ENCODE measurements at regions not wholly inside any gene's neighbourhood (a gene's known extent, or its start where the extent isn't known, plus 50 kb on each side); places are given as distances from the start of the nearest gene placed in this dataset.

- no peak overlapping the region for H3K27ac ChIP-seq
- DNase-seq: no peak
- H3K27me3 ChIP-seq: no peaks in the 10 kb centered on the region
- H3K4me1 ChIP-seq: peaks cover 11% of the 10 kb centered on the region
- H3K36me3 ChIP-seq: no peaks in the 10 kb centered on the region
- no peaks in the 10 kb centered on the region for H3K9me3 ChIP-seq (replicated peaks)
- no peak overlapping the region for H3K4me3 ChIP-seq
Measured at GRCh38 chr9:24488896-24489295, 56.8 kb downstream of the IZUMO3 start.

DNA sequence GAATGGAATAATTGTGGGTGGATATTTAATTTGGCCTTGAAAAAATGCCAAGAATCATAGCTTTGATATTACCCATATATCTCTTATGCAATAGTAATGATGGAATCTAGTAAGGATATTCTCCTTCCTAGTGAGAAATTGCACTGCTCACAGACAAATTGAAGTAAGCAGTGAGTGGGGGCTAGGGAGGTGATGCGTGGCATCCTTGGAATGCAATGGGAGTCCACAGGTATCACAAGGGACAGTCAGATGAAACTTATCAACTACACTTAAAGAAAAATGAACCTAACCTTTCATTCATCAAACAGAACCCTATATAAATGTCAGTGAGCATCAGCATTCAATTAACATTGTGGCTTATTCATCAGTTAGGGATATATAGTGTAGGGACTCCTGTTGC, 57.8 kb downstream of the IZUMO3 start:
- peaks cover 11% of the 10 kb centered on the region for H3K4me1 ChIP-seq
- no peak overlapping the region for H3K4me3 ChIP-seq
- H3K27ac ChIP-seq: no peak overlapping the region
- DNase-seq: no peak
- no peaks in the 10 kb centered on the region for H3K27me3 ChIP-seq
- H3K9me3 ChIP-seq (replicated peaks): no peaks in the 10 kb centered on the region
- H3K36me3 ChIP-seq: no peaks in the 10 kb centered on the region

DNA sequence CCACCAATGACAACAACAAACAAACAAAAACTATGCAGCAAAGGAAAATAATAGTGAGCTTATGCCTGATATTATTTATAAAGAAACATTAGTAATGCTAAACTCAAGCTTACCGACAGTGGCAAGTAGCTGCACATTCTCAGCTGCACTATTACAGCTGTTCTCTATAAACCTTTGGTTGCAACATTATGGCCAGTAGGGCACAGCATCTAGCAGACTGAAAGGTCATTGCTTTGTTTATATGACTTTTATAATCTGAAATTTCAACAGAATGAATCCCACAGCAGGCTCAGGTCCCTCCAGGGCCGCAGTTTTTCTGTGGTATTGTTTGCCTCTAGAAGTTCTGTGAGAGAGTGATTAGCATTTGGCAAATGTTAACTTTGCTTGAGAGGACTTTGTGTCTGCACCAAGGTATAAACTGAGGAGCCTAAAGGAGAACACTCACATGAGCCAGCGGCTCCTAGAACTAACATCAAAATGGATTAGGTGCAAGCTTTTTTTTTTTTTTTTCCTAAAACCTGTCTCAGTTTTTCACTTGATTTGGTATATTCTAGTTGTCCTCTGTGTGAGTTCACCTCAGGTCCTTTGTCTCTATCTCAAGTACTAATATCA, 58.3 kb downstream of the IZUMO3 start:
- no peaks in the 10 kb centered on the region for H3K36me3 ChIP-seq
- peaks cover 11% of the 10 kb centered on the region for H3K4me1 ChIP-seq
- no peak overlapping the region for H3K27ac ChIP-seq
- H3K4me3 ChIP-seq: peak overlapping the region; percentile 24; the same call in 1 of the 2 replicates
- DNase-seq: peak; percentile 5 to 48
- no peaks in the 10 kb centered on the region for H3K27me3 ChIP-seq
- H3K9me3 ChIP-seq (replicated peaks): no peaks in the 10 kb centered on the region

DNA sequence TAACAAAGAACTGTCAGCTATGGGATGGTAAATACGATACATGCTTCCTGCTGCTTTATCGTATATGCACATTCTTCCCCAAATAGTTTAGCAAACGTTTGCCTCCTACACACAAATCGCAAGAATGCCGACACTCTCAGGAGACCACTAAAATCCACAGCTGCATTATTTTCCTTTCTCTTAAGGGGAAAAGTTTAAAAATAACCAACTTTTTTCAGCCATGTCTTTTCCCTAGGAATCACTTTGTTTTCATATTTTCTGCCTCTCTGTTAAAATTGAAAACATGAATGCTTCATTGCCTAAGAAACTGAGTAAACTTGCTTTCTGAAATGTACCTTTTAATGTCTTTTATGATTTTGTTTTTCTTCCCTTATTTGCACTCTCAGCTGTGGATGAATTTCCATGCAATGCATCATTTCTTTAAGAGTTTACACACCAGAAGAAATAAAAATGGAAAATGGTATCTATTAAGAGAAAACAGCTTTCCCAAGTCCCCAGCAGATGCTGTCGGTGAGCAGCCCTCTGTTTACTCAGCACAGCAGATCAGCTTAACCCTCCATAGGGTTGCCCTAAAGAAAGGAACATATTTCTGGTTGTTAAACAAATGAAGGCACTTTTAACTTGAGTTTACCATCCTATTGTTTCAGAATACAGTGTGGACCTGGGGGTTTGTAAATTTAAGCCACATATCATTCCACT, 66.2 kb downstream of the IZUMO3 start:
- H3K4me1 ChIP-seq: no peaks in the 10 kb centered on the region

DNA sequence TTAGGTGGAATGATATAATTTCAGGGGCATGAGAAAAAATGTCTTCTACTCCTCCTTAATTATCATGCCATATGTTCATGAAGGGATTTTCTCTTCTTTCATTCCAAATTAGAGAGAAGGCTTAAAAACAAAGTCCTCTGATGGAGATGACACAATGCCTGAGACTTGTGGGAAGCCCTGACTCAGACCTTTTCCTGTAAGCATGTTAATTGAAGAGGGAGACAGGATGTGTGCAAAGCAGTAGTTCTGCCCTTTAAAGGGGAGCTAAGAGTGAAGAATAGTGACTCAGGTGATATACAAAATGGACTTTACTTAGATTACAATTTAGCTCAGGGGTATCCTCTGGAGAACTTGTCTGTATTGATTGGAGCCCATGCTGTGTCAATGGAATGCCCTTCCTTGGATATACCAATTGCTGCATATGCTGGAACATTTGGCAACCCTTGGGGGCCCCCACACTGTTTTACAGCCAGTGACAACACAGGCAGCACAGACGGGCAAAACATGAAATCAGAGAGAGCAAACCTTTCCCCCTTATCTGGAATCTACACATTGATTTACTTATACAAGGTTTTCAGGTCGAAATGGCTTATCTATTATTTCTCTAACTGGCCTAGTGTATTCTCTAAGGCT, 81.3 kb downstream of the IZUMO3 start:
- peak; percentile 2 to 32 for DNase-seq
- peaks cover 7% of the 10 kb centered on the region; the same call in 1 of the 2 replicates for H3K4me1 ChIP-seq
- no peaks in the 10 kb centered on the region for H3K36me3 ChIP-seq
- H3K9me3 ChIP-seq (replicated peaks): no peaks in the 10 kb centered on the region
- 0 out of 2 replicates have a peak overlapping the region, but pooled peaks have one; percentile 22 for H3K27ac ChIP-seq
- no peak overlapping the region for H3K4me3 ChIP-seq
- no peaks in the 10 kb centered on the region for H3K27me3 ChIP-seq

More for the DNA sequence above, 66.2 kb downstream of the IZUMO3 start:
- Histone ChIP-seq H3K27me3 (no peaks in the 10 kb centered on the region), H3K36me3 (no peaks in the 10 kb centered on the region), H3K27ac (no peak overlapping the region), H3K9me3 (replicated peaks) (no peaks in the 10 kb centered on the region), H3K4me3 (peak overlapping the region; percentile 20; the same call in 1 of the 2 replicates)
- peak in 1 of 2 experiments; percentile 6 for DNase-seq

GRCh38 chr9:24462951-24463350, 82.7 kb downstream of the IZUMO3 start:
- H3K9me3 ChIP-seq (replicated peaks): no peaks in the 10 kb centered on the region
- H3K4me1 ChIP-seq: peaks cover 7% of the 10 kb centered on the region; the same call in 1 of the 2 replicates
- no peak for DNase-seq
- no peak overlapping the region for H3K27ac ChIP-seq
- H3K4me3 ChIP-seq: no peak overlapping the region
- no peaks in the 10 kb centered on the region for H3K36me3 ChIP-seq
- H3K27me3 ChIP-seq: no peaks in the 10 kb centered on the region

GRCh38 chr9:24460781-24461180, 84.9 kb downstream of the IZUMO3 start:
- DNase-seq: no peak
- no peak overlapping the region for H3K4me3 ChIP-seq
- no peaks in the 10 kb centered on the region for H3K9me3 ChIP-seq (replicated peaks)
- no peak overlapping the region for H3K27ac ChIP-seq
- H3K36me3 ChIP-seq: no peaks in the 10 kb centered on the region
- no peaks in the 10 kb centered on the region for H3K27me3 ChIP-seq
- H3K4me1 ChIP-seq: peaks cover 7% of the 10 kb centered on the region; the same call in 1 of the 2 replicates

DNA sequence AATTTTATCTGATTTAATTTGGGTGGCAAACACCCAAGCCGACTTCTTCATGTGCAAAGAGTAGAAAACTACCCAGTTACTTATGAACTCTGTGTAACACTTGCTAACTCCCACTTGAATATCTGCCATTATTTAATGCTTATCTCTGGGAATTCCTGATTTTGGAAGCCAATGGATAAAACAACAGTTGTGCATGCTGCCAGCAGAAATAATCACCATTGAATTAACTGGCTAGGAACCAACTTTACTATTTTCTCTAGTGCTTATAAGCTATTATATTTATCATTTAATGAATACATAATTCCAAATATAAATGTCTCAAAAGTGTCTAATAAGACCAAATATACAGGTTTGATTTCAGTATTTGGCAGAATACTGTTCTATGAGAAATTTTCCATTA, 85.7 kb downstream of the IZUMO3 start:
- no peak overlapping the region for H3K27ac ChIP-seq
- no peak overlapping the region for H3K4me3 ChIP-seq
- DNase-seq: no peak
- no peaks in the 10 kb centered on the region for H3K36me3 ChIP-seq
- no peaks in the 10 kb centered on the region for H3K9me3 ChIP-seq (replicated peaks)
- H3K27me3 ChIP-seq: no peaks in the 10 kb centered on the region
- H3K4me1 ChIP-seq: peaks cover 7% of the 10 kb centered on the region; the same call in 1 of the 2 replicates

GRCh38 chr9:24451346-24451745, 94.4 kb downstream of the IZUMO3 start:
- no peaks in the 10 kb centered on the region for H3K27me3 ChIP-seq
- H3K36me3 ChIP-seq: no peaks in the 10 kb centered on the region
- no peak for DNase-seq
- H3K27ac ChIP-seq: no peak overlapping the region
- H3K4me3 ChIP-seq: no peak overlapping the region
- no peaks in the 10 kb centered on the region for H3K4me1 ChIP-seq
- no peaks in the 10 kb centered on the region for H3K9me3 ChIP-seq (replicated peaks)

- H3K27me3 ChIP-seq: no peaks in the 10 kb centered on the region
- no peak overlapping the region for H3K4me3 ChIP-seq
- no peaks in the 10 kb centered on the region for H3K36me3 ChIP-seq
- no peaks in the 10 kb centered on the region for H3K4me1 ChIP-seq
- no peak for DNase-seq
- H3K27ac ChIP-seq: no peak overlapping the region
- H3K9me3 ChIP-seq (replicated peaks): no peaks in the 10 kb centered on the region
Measured at GRCh38 chr9:24449976-24450375, 95.7 kb downstream of the IZUMO3 start.

GRCh38 chr9:24439456-24439855, 106.2 kb downstream of the IZUMO3 start:
- no peaks in the 10 kb centered on the region for H3K9me3 ChIP-seq (replicated peaks)
- H3K36me3 ChIP-seq: no peaks in the 10 kb centered on the region
- H3K27me3 ChIP-seq: no peaks in the 10 kb centered on the region
- DNase-seq: no peak
- no peaks in the 10 kb centered on the region for H3K4me1 ChIP-seq
- no peak overlapping the region for H3K4me3 ChIP-seq
- no peak overlapping the region for H3K27ac ChIP-seq

- Histone ChIP-seq H3K36me3 (no peaks in the 10 kb centered on the region), H3K27me3 (no peaks in the 10 kb centered on the region), H3K27ac (no peak overlapping the region), H3K4me1 (no peaks in the 10 kb centered on the region), H3K4me3 (no peak overlapping the region), H3K9me3 (replicated peaks) (no peaks in the 10 kb centered on the region)
- DNase-seq: no peak
Measured at GRCh38 chr9:24438876-24439275, 106.8 kb downstream of the IZUMO3 start.

GRCh38 chr9:24436761-24437160, 108.9 kb downstream of the IZUMO3 start:
- Histone ChIP-seq H3K9me3 (replicated peaks) (no peaks in the 10 kb centered on the region), H3K27me3 (no peaks in the 10 kb centered on the region), H3K36me3 (no peaks in the 10 kb centered on the region), H3K4me3 (no peak overlapping the region), H3K4me1 (no peaks in the 10 kb centered on the region), H3K27ac (no peak overlapping the region)
- no peak for DNase-seq

GRCh38 chr9:24434183-24434582, 111.5 kb downstream of the IZUMO3 start:
- DNase-seq: no peak
- Histone ChIP-seq H3K36me3 (no peaks in the 10 kb centered on the region), H3K9me3 (replicated peaks) (no peaks in the 10 kb centered on the region), H3K27me3 (no peaks in the 10 kb centered on the region), H3K4me1 (no peaks in the 10 kb centered on the region), H3K4me3 (no peak overlapping the region), H3K27ac (no peak overlapping the region)

DNA sequence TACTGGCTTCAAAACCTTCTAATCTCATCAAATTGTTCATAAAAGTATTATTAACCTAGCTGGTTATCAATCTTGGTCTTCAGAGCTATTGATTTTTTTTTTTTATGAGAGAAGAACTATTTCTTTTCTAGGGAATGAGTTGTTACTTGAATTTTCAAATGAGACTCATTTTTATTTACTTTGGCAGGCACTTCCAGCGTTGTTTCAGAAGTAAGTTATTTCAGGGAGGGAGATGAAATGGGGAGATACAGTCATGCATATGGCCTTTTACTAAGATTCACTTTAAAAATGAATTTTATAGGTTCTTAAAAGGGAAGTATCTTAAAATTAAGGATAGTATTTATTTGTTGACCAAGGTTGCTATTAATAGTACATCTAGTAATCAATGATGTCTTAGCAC, 129.6 kb downstream of the IZUMO3 start:
- H3K4me1 ChIP-seq: no peaks in the 10 kb centered on the region
- no peak overlapping the region for H3K27ac ChIP-seq
- DNase-seq: no peak
- no peaks in the 10 kb centered on the region for H3K9me3 ChIP-seq (replicated peaks)
- no peaks in the 10 kb centered on the region for H3K27me3 ChIP-seq
- H3K36me3 ChIP-seq: no peaks in the 10 kb centered on the region
- H3K4me3 ChIP-seq: no peak overlapping the region

All from SJCRH30 (cell line).